RKO (cell line): ENCODE measurements at regions not wholly inside any gene's neighbourhood (a gene's known extent, or its start where the extent isn't known, plus 50 kb on each side); places are given as distances from the start of the nearest gene placed in this dataset.

ENCODE experiments used
- DNase-seq: peaks from one replicate; pipeline ENCODE4 v3.0.0-alpha.2; 2016; ENCODE audit warnings: low spot score

DNA sequence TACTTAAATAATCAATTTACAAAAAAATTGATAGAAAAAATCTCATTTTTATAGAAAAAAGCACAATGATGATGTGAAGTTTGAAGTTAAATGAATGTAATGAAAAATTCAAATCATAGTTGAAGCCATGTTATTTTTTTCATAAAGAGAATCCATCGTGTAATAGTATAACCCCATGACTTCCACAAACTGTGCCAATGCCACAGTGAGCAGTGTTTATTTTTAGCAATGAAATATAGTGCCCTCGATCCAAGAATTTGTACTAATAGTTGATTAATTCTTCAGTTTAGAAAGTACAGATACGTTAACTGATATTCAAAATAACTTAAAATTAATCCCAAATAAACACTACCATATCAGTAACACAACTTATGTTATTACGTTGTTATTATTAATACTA, 225.9 kb downstream of the PTPRC start:
- DNase-seq: no peak

DNA sequence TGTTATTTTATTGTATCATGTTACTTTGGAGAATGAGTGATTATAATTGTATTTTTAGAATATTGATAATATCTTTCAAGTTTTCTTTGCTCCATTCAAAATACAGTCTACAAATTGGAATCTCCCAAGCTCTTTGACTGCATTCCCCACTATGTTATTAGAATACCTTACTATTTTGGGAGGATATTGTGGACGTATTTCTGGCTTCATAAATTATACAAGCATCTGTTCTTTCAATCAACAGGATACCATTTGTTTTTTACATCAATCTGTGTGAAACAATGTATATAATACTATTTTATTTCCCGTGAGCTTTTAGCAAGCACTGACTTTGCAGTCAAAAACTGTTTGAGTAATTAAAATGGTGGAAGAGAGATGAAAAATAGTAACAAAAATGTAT, 226.5 kb downstream of the PTPRC start:
- DNase-seq: no peak

DNA sequence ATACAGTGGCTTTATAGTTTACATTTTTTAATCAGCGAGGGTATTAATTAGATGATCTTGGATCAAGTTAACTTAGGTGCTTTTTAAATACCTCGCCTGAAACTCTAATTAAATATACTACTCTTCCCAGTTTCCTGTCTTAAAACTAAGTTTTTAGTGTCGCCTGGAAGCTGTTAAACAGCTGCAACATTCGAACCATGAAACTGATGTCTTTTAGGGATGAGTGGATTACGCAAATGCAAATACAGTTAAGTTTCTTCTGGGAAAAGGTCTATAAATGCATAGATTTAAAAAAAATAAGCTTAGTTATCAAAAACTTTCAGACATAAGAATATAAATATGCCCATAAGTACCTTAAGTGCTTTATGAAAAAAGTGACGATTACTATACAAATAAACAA, 228.3 kb downstream of the PTPRC start:
- DNase-seq: no peak

DNA sequence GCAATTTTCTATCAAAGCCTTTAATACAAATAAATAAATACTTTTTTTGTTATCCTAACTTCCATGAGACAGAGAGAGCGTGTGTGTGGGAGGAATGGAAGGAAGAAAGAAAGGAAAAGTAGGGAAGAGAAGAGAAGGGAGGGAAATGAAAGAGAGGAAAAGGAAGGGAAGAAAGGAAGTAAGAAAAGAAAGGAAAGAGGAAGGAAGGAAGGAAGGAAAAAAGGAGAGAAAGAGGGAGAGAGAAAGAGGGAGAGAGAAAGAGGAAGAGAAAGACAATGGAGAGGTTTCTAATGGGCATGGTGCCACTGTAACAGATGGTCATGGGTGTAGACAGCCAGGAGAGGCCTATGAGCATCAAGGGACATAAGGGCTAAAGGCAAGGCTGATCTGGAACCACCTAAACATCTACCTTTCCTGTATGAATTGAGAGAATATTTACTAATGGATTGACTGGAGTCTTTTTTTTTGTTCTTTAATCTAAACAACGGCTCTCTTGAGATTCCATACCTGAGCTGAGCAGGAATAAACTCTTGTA, 234.9 kb downstream of the PTPRC start:
- DNase-seq: no peak

DNA sequence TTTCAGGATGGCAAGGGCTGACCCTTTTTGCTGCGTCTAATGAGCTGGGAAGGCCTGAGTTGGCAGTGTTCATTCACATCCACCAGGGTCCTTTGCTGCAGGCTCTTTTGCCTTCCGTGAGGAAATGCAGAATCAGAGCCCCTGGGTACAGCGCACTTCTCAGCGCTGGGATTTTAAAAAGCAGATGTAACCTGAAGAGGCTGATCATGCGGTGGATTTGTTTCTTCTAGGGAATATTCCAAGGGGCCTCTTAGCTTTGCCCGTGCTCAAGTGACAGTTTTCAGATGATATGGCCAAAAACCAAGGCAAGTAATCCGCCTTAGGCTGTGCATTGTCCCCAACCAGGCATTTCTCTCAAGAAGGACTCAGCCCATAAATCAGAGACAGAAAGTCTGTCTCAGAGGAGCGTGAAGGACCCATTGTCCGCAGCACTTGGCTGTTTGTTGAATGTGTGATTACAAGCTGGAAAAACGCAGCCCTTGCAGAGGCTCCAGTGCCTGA, 237.6 kb downstream of the PTPRC start:
- no peak for DNase-seq

DNA sequence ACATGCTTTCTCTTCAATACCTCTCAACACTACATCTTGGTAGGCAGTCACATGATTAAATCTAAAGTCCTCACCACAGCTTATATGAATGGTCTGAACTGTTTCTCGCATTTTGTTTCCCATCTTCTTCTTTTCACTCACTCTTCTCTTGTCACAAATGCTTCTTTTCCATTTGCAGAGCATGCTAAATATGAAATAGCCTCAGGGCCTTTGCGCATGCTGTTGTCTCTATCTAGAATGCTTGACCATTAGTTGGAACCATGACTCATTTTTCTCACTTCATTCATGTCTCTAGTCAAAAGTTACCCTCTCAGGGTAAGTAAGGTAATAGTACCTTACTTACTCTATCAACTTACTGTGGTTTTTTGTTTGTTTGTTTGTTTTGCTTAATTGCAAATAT, 239.7 kb downstream of the PTPRC start:
- DNase-seq: no peak

DNA sequence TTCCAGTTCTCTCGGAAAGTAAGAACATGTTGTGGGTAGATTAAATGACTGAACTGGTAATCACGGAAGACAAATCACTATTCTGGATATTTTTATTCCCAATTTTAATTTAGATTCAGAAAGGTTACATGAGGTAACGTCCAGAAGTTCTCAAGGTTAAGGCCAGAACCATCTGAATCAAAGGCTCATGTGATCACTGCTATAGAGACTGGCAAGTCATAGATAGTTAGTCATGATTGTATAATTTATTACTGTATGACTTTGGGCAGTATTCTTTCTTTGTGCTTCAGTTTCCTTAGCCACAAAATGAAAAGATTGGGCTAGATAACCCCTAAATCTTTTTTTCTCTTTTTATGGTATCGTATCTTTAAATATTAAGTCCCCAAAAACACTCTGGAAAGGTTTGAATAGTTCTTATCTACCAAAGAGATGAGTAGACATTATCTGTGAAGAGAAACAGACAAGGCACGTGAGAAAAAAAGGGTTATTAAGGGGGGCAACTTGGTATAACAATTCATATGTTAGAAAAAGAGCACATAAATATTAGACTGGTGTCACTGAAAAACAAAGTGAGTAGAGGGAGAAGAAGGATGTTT, 241.0 kb downstream of the PTPRC start:
- DNase-seq: peak; percentile 39

DNA sequence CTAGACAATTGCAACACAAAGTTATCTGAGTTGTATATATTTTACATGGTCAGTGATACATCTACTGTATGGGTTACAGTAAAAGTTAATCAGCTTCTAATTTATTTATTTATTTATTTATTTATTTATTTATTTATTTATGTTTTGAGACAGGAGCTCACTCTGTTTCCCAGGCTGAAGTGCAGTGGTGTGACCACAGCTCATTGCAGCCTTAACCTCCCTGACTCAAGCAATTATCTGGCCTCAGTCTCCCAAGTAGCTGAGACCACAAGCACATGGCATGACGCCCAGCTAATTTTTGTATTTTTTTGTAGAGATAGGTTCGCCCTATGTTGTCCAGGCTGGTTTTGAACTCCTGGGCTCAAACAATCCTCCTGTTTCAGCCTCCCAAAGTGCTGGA, 241.6 kb downstream of the PTPRC start:
- DNase-seq: no peak

DNA sequence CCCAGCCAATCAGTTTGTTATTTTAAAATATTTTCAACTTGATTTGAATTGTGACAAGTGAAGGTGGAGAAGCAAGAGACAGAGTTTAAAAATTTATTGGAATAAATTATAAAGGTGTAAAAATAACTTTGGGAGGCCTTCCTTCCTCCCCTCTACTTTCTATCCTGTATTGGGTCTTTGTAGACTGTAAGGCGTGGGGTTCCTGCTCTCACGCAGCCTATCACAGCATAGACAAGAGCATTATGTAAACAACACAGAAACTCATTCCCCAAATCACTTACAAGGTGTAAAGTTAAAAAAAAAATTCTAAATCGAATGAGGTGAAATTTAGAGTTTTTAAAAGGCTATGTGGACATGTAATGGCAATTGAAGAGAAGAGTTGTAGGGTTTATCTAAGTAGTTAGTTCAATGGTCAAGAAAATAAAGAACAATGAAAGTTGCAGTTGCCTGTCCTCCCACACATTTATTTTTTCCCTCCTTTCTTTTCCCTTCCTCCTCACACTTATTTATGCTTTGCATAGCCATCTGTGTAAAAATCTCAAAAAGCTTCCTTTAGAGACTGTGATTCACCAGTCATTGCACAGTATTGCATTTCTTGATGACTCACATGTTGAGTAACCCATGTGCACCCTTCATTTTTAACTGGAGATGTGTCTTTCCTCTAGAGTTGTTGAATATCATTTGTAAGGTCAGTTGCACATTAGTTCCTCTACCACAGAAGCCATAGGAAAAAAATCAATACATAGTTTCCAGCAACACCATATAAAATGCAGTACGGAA, 242.2 kb downstream of the PTPRC start:
- peak; percentile 92 for DNase-seq

DNA sequence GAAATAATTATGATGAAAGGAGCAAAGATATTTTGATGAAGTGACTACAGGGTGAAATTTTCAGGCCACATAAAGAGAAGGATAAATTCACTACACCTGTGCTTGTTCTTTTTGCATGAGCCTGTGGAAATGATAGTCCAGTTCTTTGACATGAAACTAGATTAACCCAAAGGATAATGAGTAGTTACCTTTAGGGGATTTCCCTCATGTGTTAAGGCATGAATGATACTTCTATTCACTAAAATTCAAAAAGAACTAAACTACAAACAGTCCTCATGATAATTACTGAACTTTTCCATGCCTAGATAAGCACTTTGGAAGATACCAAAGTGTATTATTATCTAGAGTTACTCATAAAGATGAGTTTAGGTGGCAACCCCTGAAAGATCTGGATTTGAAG, 244.3 kb downstream of the PTPRC start:
- DNase-seq: no peak

DNA sequence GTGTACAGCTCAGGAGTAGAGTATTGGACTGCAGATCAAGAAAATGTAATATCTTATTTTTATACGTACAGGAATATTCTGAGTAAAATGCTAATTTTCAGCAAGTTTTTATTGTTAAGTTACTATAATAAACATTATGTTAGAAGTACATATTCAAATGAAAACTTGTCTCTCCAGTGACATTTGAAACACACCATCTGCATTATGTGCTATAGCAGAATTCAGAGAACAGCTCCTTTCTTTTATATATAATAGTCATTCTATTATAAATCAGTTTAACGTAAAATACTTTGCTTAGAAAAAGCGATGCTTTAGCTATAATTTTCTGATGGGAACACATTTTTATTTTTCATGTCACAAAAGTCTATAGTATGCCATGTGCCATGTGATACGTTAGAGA, 249.0 kb downstream of the PTPRC start:
- no peak for DNase-seq

DNA sequence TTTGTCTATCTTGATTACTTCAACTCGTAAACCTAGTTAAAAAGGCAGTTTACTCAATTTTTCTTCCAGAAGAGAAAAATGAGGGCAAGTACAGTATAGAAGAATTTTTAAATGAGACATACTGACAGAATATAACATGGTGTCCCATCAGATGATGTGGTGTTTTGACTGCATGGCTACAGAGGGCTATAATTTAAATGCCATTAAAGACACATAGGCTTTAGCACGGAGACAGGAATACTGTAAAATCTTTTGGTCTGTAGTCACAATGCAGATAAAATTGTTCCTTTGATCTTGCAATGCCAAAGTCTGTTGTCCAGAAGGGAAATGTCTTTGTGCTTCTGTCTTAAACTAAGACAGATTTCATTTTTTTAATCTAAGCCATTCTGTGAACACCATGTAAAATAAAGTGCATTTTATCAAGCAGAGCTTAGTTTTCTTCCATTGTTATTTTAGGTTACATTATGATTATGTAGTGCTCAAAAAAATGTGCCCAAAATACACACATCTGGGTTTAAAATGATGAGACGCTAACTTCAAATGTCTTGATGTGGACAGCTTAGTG, 249.6 kb downstream of the PTPRC start:
- no peak for DNase-seq

DNA sequence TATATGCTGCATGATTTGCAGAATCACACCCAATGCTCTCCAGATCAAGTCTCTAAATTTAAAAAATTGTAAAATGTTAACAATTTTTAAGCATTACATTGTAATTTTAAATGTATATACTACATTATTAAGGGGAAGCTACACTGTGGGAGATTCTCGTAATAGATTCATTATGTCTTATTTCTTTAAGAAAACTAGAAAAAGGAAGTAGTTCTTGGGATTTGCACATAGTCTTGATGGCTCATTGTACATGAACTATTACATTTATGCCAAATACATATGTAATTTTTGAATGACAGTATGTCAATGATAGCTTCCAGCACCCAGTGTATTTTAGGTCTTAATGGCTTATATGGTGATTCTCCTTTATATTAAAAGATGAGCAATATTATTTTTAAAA, 250.3 kb downstream of the PTPRC start:
- DNase-seq: no peak

DNA sequence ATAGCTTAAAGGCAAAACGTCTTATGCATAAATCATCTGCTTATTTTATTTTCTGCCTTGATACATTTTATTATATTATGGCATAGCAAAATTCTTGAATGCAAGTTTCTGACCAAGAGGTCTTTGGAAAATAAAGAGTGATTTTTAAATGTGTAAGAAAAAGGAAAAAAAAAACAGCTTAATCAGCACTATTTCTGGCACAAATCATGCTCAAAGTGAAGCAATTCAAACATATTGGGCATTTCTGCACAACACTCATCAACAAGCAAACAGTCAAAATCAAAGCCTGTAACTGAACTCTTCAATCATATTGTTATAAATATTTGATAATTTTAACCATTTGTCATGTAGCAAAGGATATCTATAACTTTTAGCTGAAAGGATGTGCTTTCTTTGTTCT, 250.9 kb downstream of the PTPRC start:
- DNase-seq: no peak

DNA sequence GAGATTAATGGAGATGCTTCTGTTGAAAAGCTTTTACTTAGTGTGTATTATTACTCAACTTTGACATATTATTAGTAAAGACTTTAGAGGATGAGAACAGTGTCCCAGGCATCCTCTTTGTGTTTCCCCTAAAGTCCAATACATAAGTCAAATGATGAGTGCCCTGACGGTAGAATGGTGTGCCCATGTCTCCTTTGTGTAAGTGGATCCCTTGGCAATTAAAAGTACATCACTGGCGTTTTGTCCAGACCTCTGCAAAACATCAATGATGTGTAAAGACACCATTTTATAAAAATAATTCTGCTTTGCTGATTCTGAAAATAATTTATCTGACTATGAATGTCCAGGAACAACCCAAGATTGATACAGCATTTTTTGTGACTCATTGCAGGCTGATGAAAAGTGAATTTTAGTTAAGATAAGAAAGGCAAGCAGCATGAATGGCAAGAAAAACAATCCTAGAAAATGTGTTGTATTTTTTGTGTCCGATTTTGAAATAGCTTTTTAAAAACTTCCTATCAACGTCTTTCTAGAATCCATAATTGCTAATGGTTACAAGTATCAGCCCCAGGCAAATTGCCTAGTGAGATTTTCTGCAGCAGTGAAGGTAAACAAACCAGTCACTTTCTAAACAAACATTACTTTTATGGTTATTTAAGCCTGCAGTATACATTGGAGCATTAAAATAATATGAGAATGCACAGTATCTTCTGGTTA, 251.5 kb downstream of the PTPRC start:
- no peak for DNase-seq

DNA sequence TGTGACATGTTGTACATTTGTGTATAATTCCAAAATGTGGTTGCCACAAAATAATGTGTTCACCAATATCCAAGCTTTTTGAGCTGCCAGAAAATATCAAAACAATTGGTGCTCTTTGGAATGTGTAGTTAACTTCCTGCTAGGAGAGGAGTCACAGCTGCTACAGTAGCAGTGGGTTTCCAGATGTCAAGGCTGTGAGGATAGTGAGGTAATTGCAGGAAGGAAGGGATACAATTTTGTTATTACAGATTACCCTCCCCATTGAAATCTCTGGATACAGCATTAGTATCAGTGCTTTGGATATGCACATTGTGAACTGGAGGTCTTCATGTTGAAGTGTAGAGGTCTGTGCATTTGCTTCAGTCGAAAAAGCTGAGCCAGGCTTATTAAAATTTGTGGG, 253.2 kb downstream of the PTPRC start:
- no peak for DNase-seq

DNA sequence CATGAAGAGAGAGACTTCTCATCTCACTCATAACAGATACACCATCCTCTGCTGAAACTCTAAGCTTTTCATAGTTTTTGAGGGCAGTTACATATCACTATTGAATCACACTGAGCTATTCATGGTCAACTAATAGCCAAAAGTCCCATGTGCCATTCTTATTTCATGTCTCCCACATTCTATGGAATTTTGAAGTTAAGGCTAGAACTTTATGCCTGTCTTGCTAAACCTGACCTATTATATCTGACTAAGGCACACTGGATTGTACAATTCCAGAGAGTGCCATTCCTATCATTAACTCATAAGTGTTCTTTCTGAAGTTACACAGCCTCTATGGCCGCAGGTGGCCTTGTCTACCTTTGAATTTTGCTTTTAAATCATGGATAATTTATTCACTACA, 254.3 kb downstream of the PTPRC start:
- DNase-seq: no peak

DNA sequence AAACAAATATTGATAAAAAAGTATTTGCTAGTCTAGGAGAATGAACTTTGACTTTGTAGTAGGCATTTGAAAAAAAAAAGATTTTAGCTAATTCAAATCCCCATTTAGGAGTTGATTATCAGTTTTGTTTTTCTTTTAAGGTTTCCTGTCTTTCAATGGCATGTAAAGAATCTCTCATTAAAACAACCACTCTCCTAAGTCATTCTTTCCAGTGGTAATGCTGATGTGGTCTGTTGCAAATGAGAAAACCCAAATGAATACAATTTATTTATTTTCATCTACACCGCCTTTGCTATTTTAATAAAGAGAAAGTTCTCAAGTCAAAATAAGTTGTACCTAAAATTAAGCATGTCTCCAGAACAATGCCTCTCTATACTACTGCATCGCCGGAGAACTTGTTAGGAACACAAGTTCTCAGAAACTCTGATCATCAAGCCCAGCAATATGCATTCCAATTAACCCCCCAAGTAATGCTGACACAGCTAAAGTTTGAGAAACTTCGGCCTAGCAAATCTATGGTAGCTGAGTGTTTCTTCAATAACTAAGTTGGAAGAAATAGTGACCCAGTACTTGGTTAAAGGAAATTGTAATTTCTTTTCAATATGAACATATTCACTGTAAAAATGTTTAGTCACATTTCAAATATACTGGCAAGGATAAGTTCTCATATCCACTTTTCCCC, 255.1 kb downstream of the PTPRC start:
- DNase-seq: no peak

DNA sequence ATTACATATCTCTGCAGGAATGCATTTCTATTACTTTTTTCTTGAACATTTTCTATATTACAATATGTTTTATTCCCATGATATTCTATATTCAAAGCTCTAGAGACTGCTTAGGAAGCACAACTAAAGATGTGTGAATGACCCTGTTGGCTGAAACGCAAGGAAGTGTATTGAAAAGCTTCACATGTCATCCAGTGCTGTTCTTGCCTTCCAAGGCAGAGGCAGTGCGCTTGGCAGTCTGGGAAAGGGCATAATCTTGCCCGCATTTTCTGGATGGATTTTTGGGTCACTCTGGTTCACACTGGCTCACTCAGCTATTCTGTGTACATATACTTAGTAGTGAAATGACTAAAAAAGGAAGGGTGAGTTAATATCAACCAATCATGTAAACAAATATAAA, 262.4 kb downstream of the PTPRC start:
- no peak for DNase-seq

DNA sequence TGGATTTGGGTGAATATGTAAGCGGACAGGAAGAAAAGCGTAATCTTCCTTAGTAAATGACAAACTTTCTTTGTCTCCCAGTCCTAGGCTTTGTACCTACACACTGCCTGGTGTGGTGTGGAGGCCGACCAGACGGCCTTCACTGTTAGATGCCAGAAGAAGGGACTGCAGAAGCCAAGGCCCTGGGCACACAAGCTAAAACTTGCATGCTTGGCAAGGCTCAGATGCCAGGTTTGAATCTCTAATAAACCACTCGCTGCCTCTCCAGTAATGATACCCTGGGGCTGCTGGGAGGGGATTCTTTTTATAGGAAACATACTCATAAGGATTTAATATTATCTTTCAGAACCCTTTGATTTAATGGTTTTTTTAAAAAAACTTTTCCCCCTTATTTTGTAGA, 263.8 kb downstream of the PTPRC start:
- no peak for DNase-seq

DNA sequence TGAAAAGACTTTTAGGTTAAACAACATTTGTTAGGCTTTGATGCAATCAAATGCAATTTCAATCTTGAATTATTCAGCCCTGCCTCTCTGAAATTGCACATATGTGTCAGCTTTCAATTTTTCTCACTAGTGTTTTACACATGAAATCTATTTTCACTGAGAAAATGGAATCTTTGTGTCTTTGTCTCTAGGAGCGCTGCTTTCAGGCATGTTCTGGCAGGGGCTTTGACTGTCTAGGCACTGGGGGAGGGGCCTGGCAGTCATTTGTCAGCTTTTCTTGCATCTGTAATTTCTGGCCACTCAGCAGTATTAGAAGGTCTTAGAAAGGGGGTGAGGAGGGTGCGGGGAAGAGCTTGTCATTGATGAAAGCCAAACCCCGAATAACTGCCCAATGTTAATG, 264.4 kb downstream of the PTPRC start:
- DNase-seq: no peak

DNA sequence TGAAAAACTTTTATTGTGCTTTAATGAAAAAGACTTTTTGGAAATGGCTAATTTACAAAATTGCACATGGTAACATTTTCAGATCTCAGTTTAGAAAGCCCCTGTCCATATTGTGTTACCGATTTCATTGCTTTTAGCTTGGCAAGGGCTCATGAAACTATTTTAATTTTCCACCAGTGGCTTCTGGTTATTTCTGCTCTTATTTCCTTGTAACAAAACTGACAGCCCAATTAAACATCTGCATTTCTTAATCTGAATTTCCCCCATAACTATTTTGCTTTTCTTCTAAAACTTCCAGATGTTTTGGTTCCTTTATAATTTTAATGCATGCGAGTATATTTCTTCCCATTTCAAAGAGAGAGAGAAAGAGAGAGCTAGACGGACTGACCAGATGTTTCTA, 264.8 kb downstream of the PTPRC start:
- no peak for DNase-seq
